Prostate gland (tissue), 2 donors: ENCODE measurements at regions not wholly inside any gene's neighbourhood (a gene's known extent, or its start where the extent isn't known, plus 50 kb on each side); places are given as distances from the start of the nearest gene placed in this dataset.

ENCODE experiments used
- POLR2A ChIP-seq: fragments of 450-650 bp; IDR thresholded peaks from one replicate; pipeline ENCODE4 v1.6.1; 2016; ENCODE audit warnings: antibody characterized with exemption, mild to moderate bottlenecking
- POLR2AphosphoS5 ChIP-seq: sonication (generic); formaldehyde crosslinking; IDR thresholded peaks from one replicate; pipeline ENCODE4 v1.6.1; 2017; ENCODE audit warnings: antibody characterized with exemption
- TF ChIP-seq, protein P1 (sequence below), 4 experiments: fragments of 200-600 bp in 2 of 4; fragments of 450-650 bp in 2 of 4; sonication (generic) in 2 of 4; IDR thresholded peaks; 1 replicate in 3 of 4; 2 replicates in 1 of 4; pipeline ENCODE4 v1.5.1; 2016 to 2019; ENCODE audit warnings: antibody characterized with exemption in 4 of 4, mild to moderate bottlenecking in 2 of 4, moderate library complexity in 2 of 4

DNA sequence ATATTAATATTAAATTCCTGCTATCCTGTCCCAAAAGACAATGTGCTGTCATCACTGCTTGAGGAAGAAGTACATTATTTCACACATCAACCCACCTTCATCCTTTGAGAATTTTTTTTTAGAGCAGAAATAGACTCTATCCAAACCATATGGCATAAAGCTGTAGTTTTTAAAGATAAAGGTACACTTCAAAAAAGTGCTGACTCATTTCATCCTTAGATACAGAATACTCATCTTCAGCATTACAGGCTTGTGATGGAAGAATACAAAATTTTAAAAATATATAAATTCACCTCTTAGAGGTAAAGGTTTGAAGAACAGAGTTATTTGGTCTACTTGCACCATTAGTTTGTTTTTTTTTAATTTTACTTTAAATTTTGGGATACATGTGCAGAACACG, 126.7 kb upstream of the ERG start:
- TF ChIP-seq, protein P1, sequence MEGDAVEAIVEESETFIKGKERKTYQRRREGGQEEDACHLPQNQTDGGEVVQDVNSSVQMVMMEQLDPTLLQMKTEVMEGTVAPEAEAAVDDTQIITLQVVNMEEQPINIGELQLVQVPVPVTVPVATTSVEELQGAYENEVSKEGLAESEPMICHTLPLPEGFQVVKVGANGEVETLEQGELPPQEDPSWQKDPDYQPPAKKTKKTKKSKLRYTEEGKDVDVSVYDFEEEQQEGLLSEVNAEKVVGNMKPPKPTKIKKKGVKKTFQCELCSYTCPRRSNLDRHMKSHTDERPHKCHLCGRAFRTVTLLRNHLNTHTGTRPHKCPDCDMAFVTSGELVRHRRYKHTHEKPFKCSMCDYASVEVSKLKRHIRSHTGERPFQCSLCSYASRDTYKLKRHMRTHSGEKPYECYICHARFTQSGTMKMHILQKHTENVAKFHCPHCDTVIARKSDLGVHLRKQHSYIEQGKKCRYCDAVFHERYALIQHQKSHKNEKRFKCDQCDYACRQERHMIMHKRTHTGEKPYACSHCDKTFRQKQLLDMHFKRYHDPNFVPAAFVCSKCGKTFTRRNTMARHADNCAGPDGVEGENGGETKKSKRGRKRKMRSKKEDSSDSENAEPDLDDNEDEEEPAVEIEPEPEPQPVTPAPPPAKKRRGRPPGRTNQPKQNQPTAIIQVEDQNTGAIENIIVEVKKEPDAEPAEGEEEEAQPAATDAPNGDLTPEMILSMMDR (IDR thresholded peaks at IDR 0.05): no peak
- TF ChIP-seq POLR2A (no peak), POLR2AphosphoS5 (no peak)
